ENCODE measurements at regions not wholly inside any gene's neighbourhood (a gene's known extent, or its start where the extent isn't known, plus 50 kb on each side); places are given as distances from the start of the nearest gene placed in this dataset.

DNA sequence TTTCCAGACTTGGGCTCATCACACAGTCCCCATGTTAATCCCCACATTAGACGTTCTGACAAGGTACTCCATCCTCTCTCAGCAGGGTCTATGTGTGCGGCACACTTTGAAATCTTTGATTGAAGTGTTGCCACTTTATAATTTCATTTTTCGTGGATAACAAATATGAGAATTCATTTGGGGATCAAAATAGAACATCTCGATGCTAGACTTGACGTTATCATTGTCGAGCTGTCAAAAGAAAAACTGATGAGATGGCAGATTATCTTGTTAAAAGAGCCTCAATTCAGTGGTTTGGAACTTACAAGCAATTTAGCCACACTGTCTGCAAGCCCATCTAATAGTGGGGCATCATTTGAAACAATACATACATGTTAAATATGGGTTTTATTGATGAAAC, 91.2 kb upstream of the SULT1C3 start:
- no peak for TF ChIP-seq EZH2 (IDR thresholded peaks at IDR 0.05; ENCODE audit: low read length, missing control alignments)
- TF ChIP-seq, protein P1, sequence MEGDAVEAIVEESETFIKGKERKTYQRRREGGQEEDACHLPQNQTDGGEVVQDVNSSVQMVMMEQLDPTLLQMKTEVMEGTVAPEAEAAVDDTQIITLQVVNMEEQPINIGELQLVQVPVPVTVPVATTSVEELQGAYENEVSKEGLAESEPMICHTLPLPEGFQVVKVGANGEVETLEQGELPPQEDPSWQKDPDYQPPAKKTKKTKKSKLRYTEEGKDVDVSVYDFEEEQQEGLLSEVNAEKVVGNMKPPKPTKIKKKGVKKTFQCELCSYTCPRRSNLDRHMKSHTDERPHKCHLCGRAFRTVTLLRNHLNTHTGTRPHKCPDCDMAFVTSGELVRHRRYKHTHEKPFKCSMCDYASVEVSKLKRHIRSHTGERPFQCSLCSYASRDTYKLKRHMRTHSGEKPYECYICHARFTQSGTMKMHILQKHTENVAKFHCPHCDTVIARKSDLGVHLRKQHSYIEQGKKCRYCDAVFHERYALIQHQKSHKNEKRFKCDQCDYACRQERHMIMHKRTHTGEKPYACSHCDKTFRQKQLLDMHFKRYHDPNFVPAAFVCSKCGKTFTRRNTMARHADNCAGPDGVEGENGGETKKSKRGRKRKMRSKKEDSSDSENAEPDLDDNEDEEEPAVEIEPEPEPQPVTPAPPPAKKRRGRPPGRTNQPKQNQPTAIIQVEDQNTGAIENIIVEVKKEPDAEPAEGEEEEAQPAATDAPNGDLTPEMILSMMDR (conservative IDR thresholded peaks at IDR 0.05 in 1 of 2, IDR thresholded peaks at IDR 0.05 in 1 of 2; ENCODE audit: low read depth in 1 of 2, low read length in 2 of 2): no peak
